ENCODE measurements at regions not wholly inside any gene's neighbourhood (a gene's known extent, or its start where the extent isn't known, plus 50 kb on each side); places are given as distances from the start of the nearest gene placed in this dataset.

DNA sequence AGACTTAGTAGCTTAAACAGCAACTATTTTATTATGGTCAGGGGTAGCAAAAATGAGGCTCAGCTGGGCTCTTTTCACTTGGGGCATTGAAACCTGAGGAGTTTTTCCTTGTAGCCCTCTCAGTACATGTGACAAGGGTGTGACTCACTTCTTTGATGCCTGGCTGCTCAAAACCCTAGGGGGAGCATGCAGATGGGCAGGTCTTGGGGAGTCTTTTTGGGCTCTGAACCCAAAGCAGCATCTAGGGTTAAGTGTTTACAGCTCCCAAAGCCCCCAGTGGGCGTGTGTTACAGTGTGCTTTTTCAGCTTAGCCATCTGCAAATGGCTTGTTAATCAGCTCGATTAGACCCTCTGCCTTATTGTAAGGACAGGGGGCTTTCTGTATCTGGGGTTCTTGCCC lies 1752.7 kb downstream of the PCDH7 start:
- BruUV-seq (replicated peaks), result no TSS peak
- DNase-seq (ENCODE audit: unreplicated experiment), result peak; percentile 1
- Mint-ChIP-seq H3K4me3 (ENCODE audit: unreplicated experiment) (no peak overlapping the region), H3K27me3 (ENCODE audit: insufficient read depth, unreplicated experiment) (no peaks in the 10 kb centered on the region), H3K36me3 (ENCODE audit: insufficient read depth, unreplicated experiment) (no peaks in the 10 kb centered on the region), H3K27ac (ENCODE audit: low read depth, unreplicated experiment) (no peak overlapping the region), H3K9me3 (ENCODE audit: unreplicated experiment) (no peaks in the 10 kb centered on the region), H3K4me1 (ENCODE audit: insufficient read depth, unreplicated experiment) (no peaks in the 10 kb centered on the region)
- intact Hi-C loops (cut with micrococcal nuclease), result no loop called here
- ChIA-PET CTCF (no interaction called here), POLR2A (no interaction called here)
- TF ChIP-seq, protein P1, sequence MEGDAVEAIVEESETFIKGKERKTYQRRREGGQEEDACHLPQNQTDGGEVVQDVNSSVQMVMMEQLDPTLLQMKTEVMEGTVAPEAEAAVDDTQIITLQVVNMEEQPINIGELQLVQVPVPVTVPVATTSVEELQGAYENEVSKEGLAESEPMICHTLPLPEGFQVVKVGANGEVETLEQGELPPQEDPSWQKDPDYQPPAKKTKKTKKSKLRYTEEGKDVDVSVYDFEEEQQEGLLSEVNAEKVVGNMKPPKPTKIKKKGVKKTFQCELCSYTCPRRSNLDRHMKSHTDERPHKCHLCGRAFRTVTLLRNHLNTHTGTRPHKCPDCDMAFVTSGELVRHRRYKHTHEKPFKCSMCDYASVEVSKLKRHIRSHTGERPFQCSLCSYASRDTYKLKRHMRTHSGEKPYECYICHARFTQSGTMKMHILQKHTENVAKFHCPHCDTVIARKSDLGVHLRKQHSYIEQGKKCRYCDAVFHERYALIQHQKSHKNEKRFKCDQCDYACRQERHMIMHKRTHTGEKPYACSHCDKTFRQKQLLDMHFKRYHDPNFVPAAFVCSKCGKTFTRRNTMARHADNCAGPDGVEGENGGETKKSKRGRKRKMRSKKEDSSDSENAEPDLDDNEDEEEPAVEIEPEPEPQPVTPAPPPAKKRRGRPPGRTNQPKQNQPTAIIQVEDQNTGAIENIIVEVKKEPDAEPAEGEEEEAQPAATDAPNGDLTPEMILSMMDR (IDR thresholded peaks at IDR 0.05; ENCODE audit: unreplicated experiment), result no peak

DNA sequence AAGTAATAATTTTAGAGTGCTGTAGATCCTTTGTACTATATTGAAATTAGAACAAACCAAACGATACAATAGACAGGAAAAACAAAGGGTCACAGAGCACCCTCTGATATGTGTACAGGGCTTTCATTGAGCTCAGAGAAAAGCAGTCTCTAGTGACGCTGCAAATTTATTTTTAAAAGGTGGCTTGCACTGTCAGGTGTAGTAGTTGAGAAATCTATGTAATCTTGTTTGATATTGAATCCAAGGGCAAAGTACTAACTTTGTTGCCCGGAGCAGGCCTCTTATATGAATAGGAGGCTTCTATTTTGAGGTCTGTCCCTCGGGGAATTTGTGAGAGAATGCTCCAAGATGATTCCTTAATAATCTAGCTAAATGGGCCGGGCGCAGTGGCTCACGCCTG lies 1755.5 kb downstream of the PCDH7 start:
- BruUV-seq (replicated peaks), result no TSS peak
- Mint-ChIP-seq H3K4me3 (ENCODE audit: unreplicated experiment) (no peak overlapping the region), H3K4me1 (ENCODE audit: insufficient read depth, unreplicated experiment) (no peaks in the 10 kb centered on the region), H3K9me3 (ENCODE audit: unreplicated experiment) (no peaks in the 10 kb centered on the region), H3K27me3 (ENCODE audit: insufficient read depth, unreplicated experiment) (no peaks in the 10 kb centered on the region), H3K27ac (ENCODE audit: low read depth, unreplicated experiment) (no peak overlapping the region), H3K36me3 (ENCODE audit: insufficient read depth, unreplicated experiment) (no peaks in the 10 kb centered on the region)
- TF ChIP-seq, protein P1 (IDR thresholded peaks at IDR 0.05; ENCODE audit: unreplicated experiment), result no peak
- DNase-seq (ENCODE audit: unreplicated experiment), result no peak
- intact Hi-C loops (cut with micrococcal nuclease), result no loop called here
- ChIA-PET POLR2A (no interaction called here), CTCF (no interaction called here)

DNA sequence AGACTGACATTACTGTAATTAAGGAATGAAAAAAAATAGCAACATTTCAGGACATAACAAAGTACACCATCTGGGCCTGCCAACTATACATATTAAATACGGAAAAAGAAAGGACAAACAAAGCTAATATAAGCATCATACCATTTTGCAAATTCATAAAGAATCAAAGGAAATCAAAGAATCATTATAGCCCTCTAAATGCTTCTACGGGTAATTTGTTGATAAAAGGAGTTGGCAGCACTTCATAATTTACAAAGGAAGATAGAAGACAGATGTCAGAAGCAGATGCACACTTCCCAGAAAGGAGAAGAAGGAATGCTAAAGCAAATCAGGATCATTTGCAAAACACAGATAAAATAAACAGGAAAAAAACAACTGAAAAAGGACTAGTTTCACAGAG lies 1757.3 kb downstream of the PCDH7 start:
- DNase-seq (ENCODE audit: unreplicated experiment), result no peak
- Mint-ChIP-seq H3K4me3 (ENCODE audit: unreplicated experiment) (no peak overlapping the region), H3K27me3 (ENCODE audit: insufficient read depth, unreplicated experiment) (no peaks in the 10 kb centered on the region), H3K9me3 (ENCODE audit: unreplicated experiment) (peaks cover 2% of the 10 kb centered on the region), H3K36me3 (ENCODE audit: insufficient read depth, unreplicated experiment) (no peaks in the 10 kb centered on the region), H3K27ac (ENCODE audit: low read depth, unreplicated experiment) (no peak overlapping the region), H3K4me1 (ENCODE audit: insufficient read depth, unreplicated experiment) (no peaks in the 10 kb centered on the region)
- TF ChIP-seq, protein P1 (IDR thresholded peaks at IDR 0.05; ENCODE audit: unreplicated experiment), result no peak
- intact Hi-C loops (cut with micrococcal nuclease), result no loop called here
- CTCF ChIA-PET, result no interaction called here
- POLR2A ChIA-PET, result no interaction called here
- no TSS peak for BruUV-seq (replicated peaks)

DNA sequence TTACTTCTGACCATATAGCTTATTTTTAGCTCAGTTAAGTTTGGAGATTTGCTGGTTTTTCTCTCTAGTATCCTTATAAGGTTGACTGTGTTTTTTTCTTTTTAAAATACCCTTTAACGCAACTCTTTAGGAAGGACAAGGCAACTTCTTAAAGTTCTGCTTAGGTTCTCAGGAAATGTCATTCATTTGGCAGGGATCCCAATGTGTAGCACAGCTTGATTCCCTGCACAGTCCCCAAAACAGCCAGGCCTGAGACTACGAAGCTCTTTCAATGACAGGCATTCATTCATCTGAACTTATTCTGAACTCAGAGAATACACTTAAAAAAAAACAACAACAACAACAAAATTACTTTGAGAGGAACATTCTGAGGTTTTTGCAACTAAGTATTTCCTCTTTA lies 1765.8 kb downstream of the PCDH7 start:
- Mint-ChIP-seq H3K4me3 (ENCODE audit: unreplicated experiment) (no peak overlapping the region), H3K9me3 (ENCODE audit: unreplicated experiment) (peaks cover 9% of the 10 kb centered on the region), H3K4me1 (ENCODE audit: insufficient read depth, unreplicated experiment) (no peaks in the 10 kb centered on the region), H3K27ac (ENCODE audit: low read depth, unreplicated experiment) (no peak overlapping the region), H3K27me3 (ENCODE audit: insufficient read depth, unreplicated experiment) (no peaks in the 10 kb centered on the region), H3K36me3 (ENCODE audit: insufficient read depth, unreplicated experiment) (no peaks in the 10 kb centered on the region)
- TF ChIP-seq, protein P1 (IDR thresholded peaks at IDR 0.05; ENCODE audit: unreplicated experiment), result no peak
- ChIA-PET CTCF (no interaction called here), POLR2A (no interaction called here)
- no peak for DNase-seq (ENCODE audit: unreplicated experiment)
- intact Hi-C loops (cut with micrococcal nuclease), result no loop called here
- no TSS peak for BruUV-seq (replicated peaks)

Data from MCF 10A (cell line).